K562 (cell line): ENCODE measurements at regions not wholly inside any gene's neighbourhood (a gene's known extent, or its start where the extent isn't known, plus 50 kb on each side); places are given as distances from the start of the nearest gene placed in this dataset.

Experiments used
- ATAC-seq: fragments of 200-7000 bp; cut with Tn5 transposase; 3 replicates; pipeline ENCODE4 v1.9.1; 2020; ENCODE audit warnings: moderate library complexity
- BruUV-seq: library from RNA; stranded (reverse); fragments of 400-500 nt; replicated peaks from 2 replicates; lab custom pipeline; 2021; lab: Mats Ljungman, UMichigan
- CTCF ChIA-PET: fragments of 300-600 bp; formaldehyde crosslinking; extraction: SDS; loops from one replicate; lab custom pipeline; 2021; ENCODE audit warnings: low intra/inter-chr PET ratio; lab: Yijun Ruan, JAX
- POLR2A ChIA-PET: fragments of 300-600, 350-650 bp; sonication (Branson Sonifier 250); formaldehyde crosslinking; extraction: SDS; loops from one replicate; lab custom pipeline; 2021; ENCODE audit warnings: antibody characterized with exemption, inconsistent platforms; lab: Yijun Ruan, JAX
- DNase-seq, 4 experiments: peaks; one replicate each; pipeline versions ENCODE4 v3.0.0 to v3.0.0-alpha.2; 2011 to 2018; ENCODE audit warnings: low spot score in 3 of 4, mixed read lengths in 3 of 4; ENCODE audit errors: extremely low read depth in 1 of 4
- FAIRE-seq: peaks from 2 replicates; lab custom pipeline; 2011; peaks lifted over from hg19 to GRCh38; lab: Jason Lieb, UNC
- H2AFZ ChIP-seq: 2 replicates; pipeline ENCODE4 v1.6.0; 2011; ENCODE audit warnings: low read depth, low read length, control low read depth, inconsistent platforms
- H3K27ac ChIP-seq: fragments of 200-600 bp; 3 replicates; pipeline ENCODE4 v1.8.0; 2011; ENCODE audit warnings: low read depth, mild to moderate bottlenecking, control low read depth, inconsistent platforms, low read length, moderate library complexity, mixed read lengths; ENCODE audit errors: extremely low read depth
- H3K27me3 ChIP-seq, 2 experiments: fragments of 300-600 bp in 1 of 2; 2 replicates in 1 of 2; 3 replicates in 1 of 2; pipeline versions ENCODE4 v1.6.0 to v1.8.0; 2011; ENCODE audit warnings: inconsistent platforms in 2 of 2, low read length in 2 of 2, mild to moderate bottlenecking in 1 of 2, mixed read lengths in 1 of 2, moderate library complexity in 1 of 2; ENCODE audit not compliant: control insufficient read depth in 2 of 2, insufficient read depth in 2 of 2
- H3K36me3 ChIP-seq: fragments of 300-600 bp; 3 replicates; pipeline ENCODE4 v1.8.0; 2011; ENCODE audit warnings: mild to moderate bottlenecking, low read length, inconsistent platforms; ENCODE audit not compliant: control insufficient read depth, insufficient read depth
- H3K4me1 ChIP-seq, 2 experiments: fragments of 200-600 bp in 1 of 2; replicated peaks in 1 of 2; 2 replicates in 1 of 2; 3 replicates in 1 of 2; pipeline versions ENCODE4 v1.5.1 to v1.8.0; 2011; ENCODE audit warnings: inconsistent platforms in 2 of 2, low read length in 2 of 2, mild to moderate bottlenecking in 1 of 2, mixed read lengths in 1 of 2, moderate library complexity in 1 of 2; ENCODE audit not compliant: control insufficient read depth in 2 of 2, insufficient read depth in 2 of 2
- H3K4me2 ChIP-seq: 2 replicates; pipeline ENCODE4 v1.6.1; 2011; ENCODE audit warnings: low read length, control low read depth, inconsistent platforms, mixed read lengths; ENCODE audit not compliant: insufficient read depth
- H3K4me3 ChIP-seq: fragments of 200-600 bp; sonication (generic), shearing (Covaris generic); 2 replicates; pipeline ENCODE4 v1.5.1; 2016; ENCODE audit warnings: control low read depth, inconsistent platforms
- H3K79me2 ChIP-seq: fragments of 200-600 bp; 3 replicates; pipeline ENCODE4 v1.8.0; 2011; ENCODE audit warnings: low read length, inconsistent platforms; ENCODE audit not compliant: control insufficient read depth, insufficient read depth
- H3K9ac ChIP-seq, 2 experiments: 2 replicates each; pipeline versions ENCODE4 v1.6.0 to v1.6.1; 2011; ENCODE audit warnings: low read depth in 2 of 2, low read length in 2 of 2, control low read depth in 1 of 2, inconsistent platforms in 1 of 2, mild to moderate bottlenecking in 1 of 2, mixed read lengths in 1 of 2; ENCODE audit not compliant: insufficient read depth in 1 of 2
- H3K9me1 ChIP-seq: one replicate; pipeline ENCODE4 v1.6.0; 2011; ENCODE audit warnings: inconsistent platforms, mild to moderate bottlenecking, low read length, moderate library complexity; ENCODE audit not compliant: control insufficient read depth, insufficient read depth
- H3K9me3 ChIP-seq: replicated peaks from 2 replicates; pipeline ENCODE4 v1.5.1; 2011; ENCODE audit warnings: low read depth, low read length, inconsistent platforms; ENCODE audit not compliant: control insufficient read depth, insufficient read depth
- H4K20me1 ChIP-seq: replicated peaks from 2 replicates; pipeline ENCODE4 v1.6.1; 2011; ENCODE audit warnings: low read length, inconsistent platforms, mixed read lengths; ENCODE audit not compliant: control insufficient read depth, insufficient read depth
- DDX20 ChIP-seq: fragments of 450-650 bp; IDR thresholded peaks from 2 replicates; pipeline ENCODE4 v1.6.1; 2016; ENCODE audit warnings: missing genetic modification characterization, low read depth, mild to moderate bottlenecking, missing compliant biosample characterization, moderate library complexity
- KDM1A ChIP-seq, 2 experiments: fragments of 450-650 bp; IDR thresholded peaks; 2 replicates each; pipeline ENCODE4 v1.6.1; 2016; ENCODE audit warnings: mild to moderate bottlenecking in 2 of 2
- NFYB ChIP-seq: IDR thresholded peaks from 2 replicates; pipeline ENCODE4 v1.6.1; 2011; ENCODE audit warnings: mild to moderate bottlenecking, moderate library complexity; ENCODE audit not compliant: insufficient read length; ENCODE audit errors: extremely low read depth
- PRPF4 ChIP-seq: fragments of 200-400 bp; formaldehyde crosslinking; IDR thresholded peaks from one replicate; pipeline ENCODE4 v1.6.1; 2017; ENCODE audit warnings: low read length, low read depth, mild to moderate bottlenecking; ENCODE audit not compliant: insufficient read depth, poor library complexity, severe bottlenecking
- RB1 ChIP-seq: fragments of 450-650 bp; IDR thresholded peaks from 2 replicates; pipeline ENCODE4 v1.6.1; 2017; ENCODE audit warnings: low read depth, mild to moderate bottlenecking
- ZNF695 ChIP-seq: fragments of 450-650 bp; formaldehyde crosslinking; IDR thresholded peaks from 2 replicates; pipeline ENCODE4 v1.4.0; 2020; ENCODE audit warnings: mild to moderate bottlenecking, moderate library complexity
- WGBS: fragments of 100-300 bp; shearing (Covaris generic); methylation state at CpG from one replicate; pipeline ENCODE4 v1.1.6; 2016; ENCODE audit warnings: low coverage, mixed read lengths; ENCODE audit not compliant: insufficient coverage; ENCODE audit errors: missing lambda C conversion rate; 5-methylcytosine and 5-hydroxymethylcytosine counted together
- in situ Hi-C: fragments of 300-500 bp; cut with MboI; formaldehyde crosslinking; loops from 4 replicates; pipeline ENCODE4 v1.15.0; 2018; ENCODE audit warnings: inconsistent platforms, mixed read lengths
- intact Hi-C: fragments of 100-400 bp; cut with micrococcal nuclease; formaldehyde crosslinking; loops from 2 replicates; pipeline ENCODE4 v1.14.2; 2022
- TF ChIP-seq, protein P1 (sequence below), 2 experiments: fragments of 450-650 bp in 1 of 2; sonication (generic) in 1 of 2; formaldehyde crosslinking in 1 of 2; IDR thresholded peaks in 1 of 2; conservative IDR thresholded peaks in 1 of 2; 2 replicates each; pipeline versions ENCODE4 v1.6.1 to v1.8.1; 2016 to 2023; ENCODE audit warnings: mild to moderate bottlenecking in 2 of 2, moderate library complexity in 2 of 2, inconsistent platforms in 1 of 2, missing genetic modification reagents in 1 of 2
- TF ChIP-seq, protein P2 (sequence below): sonication (generic); formaldehyde crosslinking; IDR thresholded peaks from 2 replicates; pipeline ENCODE4 v1.9.0; 2022; ENCODE audit warnings: mild to moderate bottlenecking, missing genetic modification reagents
- TF ChIP-seq, protein P3 (sequence below): IDR thresholded peaks from 2 replicates; pipeline ENCODE4 v1.6.1; 2011; ENCODE audit warnings: borderline replicate concordance, low read depth, mild to moderate bottlenecking, moderate library complexity, low read length; ENCODE audit not compliant: insufficient read depth, poor library complexity, severe bottlenecking
- TF ChIP-seq, protein P4 (sequence below): fragments of 250-450 bp; sonication (Bioruptor Pico); IDR thresholded peaks from 2 replicates; pipeline ENCODE4 v1.5.0; 2022; ENCODE audit warnings: mild to moderate bottlenecking
- TF ChIP-seq, protein P5 (sequence below), 3 experiments: IDR thresholded peaks in 2 of 3; conservative IDR thresholded peaks in 1 of 3; 2 replicates each; pipeline ENCODE4 v1.5.1; 2011 to 2012; ENCODE audit warnings: low read length in 3 of 3, mild to moderate bottlenecking in 3 of 3, control low read depth in 2 of 3, improper control_type of control experiment in 1 of 3, inconsistent platforms in 1 of 3, low read depth in 1 of 3, mixed read lengths in 1 of 3, moderate library complexity in 1 of 3; ENCODE audit not compliant: insufficient read depth in 2 of 3

DNA sequence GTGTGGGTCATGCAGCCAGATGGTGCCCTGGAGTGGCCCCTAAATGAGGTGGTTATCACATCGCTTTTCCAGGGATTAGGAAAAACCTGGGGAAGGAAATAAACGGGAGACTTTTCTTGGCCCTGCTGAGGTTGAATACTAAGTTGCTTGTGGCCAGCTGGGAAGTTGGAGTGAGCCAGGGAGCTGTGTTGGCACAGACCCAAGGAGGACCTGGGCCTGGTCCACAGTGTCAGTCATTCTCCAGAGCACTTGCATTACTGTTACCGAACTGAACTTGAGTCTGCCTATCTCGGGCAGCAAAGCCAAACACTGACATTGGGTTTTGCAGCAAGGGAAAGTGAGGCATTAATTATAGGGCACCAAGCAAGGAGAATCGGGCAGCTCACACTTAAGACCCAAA, 339.0 kb downstream of the GABRB3 start:
- ATAC-seq (no peak), DNase-seq (no peak), FAIRE-seq (no peak)
- Histone ChIP-seq H3K4me1 (no peaks in the 10 kb centered on the region), H3K9me3 (no peaks in the 10 kb centered on the region), H3K9ac (no peak overlapping the region), H3K4me3 (no peak overlapping the region), H3K9me1 (no peaks in the 10 kb centered on the region), H3K79me2 (no peaks in the 10 kb centered on the region), H3K27ac (no peak overlapping the region), H3K36me3 (no peaks in the 10 kb centered on the region), H3K4me2 (no peak overlapping the region), H4K20me1 (no peaks in the 10 kb centered on the region), H3K27me3 (no peaks in the 10 kb centered on the region), H2AFZ (no peak overlapping the region)
- in situ Hi-C loops: no loop called here
- WGBS: 0% methylated on average over 5 of the region's 5 CpGs
- TF ChIP-seq, protein P1, sequence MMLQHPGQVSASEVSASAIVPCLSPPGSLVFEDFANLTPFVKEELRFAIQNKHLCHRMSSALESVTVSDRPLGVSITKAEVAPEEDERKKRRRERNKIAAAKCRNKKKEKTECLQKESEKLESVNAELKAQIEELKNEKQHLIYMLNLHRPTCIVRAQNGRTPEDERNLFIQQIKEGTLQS (IDR thresholded peaks at IDR 0.05): no peak
- TF ChIP-seq, protein P1 (CRISPR knock-in tag; conservative IDR thresholded peaks at IDR 0.05): no peak
- TF ChIP-seq, protein P2, sequence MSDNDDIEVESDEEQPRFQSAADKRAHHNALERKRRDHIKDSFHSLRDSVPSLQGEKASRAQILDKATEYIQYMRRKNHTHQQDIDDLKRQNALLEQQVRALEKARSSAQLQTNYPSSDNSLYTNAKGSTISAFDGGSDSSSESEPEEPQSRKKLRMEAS (CRISPR knock-in tag): no peak
- no peak for TF ChIP-seq RB1
- no peak for TF ChIP-seq KDM1A (IDR thresholded peaks at IDR 0.05)
- no peak for TF ChIP-seq PRPF4
- TF ChIP-seq DDX20 (tag): no peak
- TF ChIP-seq, protein P3, sequence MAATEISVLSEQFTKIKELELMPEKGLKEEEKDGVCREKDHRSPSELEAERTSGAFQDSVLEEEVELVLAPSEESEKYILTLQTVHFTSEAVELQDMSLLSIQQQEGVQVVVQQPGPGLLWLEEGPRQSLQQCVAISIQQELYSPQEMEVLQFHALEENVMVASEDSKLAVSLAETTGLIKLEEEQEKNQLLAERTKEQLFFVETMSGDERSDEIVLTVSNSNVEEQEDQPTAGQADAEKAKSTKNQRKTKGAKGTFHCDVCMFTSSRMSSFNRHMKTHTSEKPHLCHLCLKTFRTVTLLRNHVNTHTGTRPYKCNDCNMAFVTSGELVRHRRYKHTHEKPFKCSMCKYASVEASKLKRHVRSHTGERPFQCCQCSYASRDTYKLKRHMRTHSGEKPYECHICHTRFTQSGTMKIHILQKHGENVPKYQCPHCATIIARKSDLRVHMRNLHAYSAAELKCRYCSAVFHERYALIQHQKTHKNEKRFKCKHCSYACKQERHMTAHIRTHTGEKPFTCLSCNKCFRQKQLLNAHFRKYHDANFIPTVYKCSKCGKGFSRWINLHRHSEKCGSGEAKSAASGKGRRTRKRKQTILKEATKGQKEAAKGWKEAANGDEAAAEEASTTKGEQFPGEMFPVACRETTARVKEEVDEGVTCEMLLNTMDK: no peak
- no peak for TF ChIP-seq ZNF695 (CRISPR knock-in tag)
- TF ChIP-seq NFYB: no peak
- TF ChIP-seq, protein P4, sequence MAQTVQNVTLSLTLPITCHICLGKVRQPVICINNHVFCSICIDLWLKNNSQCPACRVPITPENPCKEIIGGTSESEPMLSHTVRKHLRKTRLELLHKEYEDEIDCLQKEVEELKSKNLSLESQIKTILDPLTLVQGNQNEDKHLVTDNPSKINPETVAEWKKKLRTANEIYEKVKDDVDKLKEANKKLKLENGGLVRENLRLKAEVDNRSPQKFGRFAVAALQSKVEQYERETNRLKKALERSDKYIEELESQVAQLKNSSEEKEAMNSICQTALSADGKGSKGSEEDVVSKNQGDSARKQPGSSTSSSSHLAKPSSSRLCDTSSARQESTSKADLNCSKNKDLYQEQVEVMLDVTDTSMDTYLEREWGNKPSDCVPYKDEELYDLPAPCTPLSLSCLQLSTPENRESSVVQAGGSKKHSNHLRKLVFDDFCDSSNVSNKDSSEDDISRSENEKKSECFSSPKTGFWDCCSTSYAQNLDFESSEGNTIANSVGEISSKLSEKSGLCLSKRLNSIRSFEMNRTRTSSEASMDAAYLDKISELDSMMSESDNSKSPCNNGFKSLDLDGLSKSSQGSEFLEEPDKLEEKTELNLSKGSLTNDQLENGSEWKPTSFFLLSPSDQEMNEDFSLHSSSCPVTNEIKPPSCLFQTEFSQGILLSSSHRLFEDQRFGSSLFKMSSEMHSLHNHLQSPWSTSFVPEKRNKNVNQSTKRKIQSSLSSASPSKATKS: no peak
- TF ChIP-seq, protein P5, sequence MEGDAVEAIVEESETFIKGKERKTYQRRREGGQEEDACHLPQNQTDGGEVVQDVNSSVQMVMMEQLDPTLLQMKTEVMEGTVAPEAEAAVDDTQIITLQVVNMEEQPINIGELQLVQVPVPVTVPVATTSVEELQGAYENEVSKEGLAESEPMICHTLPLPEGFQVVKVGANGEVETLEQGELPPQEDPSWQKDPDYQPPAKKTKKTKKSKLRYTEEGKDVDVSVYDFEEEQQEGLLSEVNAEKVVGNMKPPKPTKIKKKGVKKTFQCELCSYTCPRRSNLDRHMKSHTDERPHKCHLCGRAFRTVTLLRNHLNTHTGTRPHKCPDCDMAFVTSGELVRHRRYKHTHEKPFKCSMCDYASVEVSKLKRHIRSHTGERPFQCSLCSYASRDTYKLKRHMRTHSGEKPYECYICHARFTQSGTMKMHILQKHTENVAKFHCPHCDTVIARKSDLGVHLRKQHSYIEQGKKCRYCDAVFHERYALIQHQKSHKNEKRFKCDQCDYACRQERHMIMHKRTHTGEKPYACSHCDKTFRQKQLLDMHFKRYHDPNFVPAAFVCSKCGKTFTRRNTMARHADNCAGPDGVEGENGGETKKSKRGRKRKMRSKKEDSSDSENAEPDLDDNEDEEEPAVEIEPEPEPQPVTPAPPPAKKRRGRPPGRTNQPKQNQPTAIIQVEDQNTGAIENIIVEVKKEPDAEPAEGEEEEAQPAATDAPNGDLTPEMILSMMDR (IDR thresholded peaks at IDR 0.05 in 2 of 3, conservative IDR thresholded peaks at IDR 0.05 in 1 of 3; ENCODE audit: insufficient read depth in 2 of 3, low read depth in 1 of 3, low read length in 3 of 3): no peak
- intact Hi-C loops: no loop called here
- ChIA-PET POLR2A (no interaction called here), CTCF (no interaction called here)
- BruUV-seq: no TSS peak
